Neutrophil (primary cell): ENCODE measurements at regions not wholly inside any gene's neighbourhood (a gene's known extent, or its start where the extent isn't known, plus 50 kb on each side); places are given as distances from the start of the nearest gene placed in this dataset.

Experiments used
- H3K27ac ChIP-seq: fragments of 200-600 bp; sonication (generic); 2 replicates; pipeline ENCODE4 v1.5.1; 2016; ENCODE audit warnings: mild to moderate bottlenecking, moderate library complexity
- H3K27me3 ChIP-seq: fragments of 200-600 bp; sonication (generic); 2 replicates; pipeline ENCODE4 v1.6.0; 2016; ENCODE audit warnings: mild to moderate bottlenecking
- H3K36me3 ChIP-seq: fragments of 200-600 bp; sonication (generic); 2 replicates; pipeline ENCODE4 v1.5.1; 2017
- H3K4me1 ChIP-seq, 2 experiments: fragments of 200-600 bp in 1 of 2; sonication (generic) in 1 of 2; 1 replicate in 1 of 2; 2 replicates in 1 of 2; pipeline versions ENCODE4 v1.5.1 to v1.6.1; 2013 to 2016; ENCODE audit warnings: low read depth in 1 of 2, low read length in 1 of 2, mild to moderate bottlenecking in 1 of 2, moderate library complexity in 1 of 2; ENCODE audit not compliant: control insufficient read depth in 1 of 2, insufficient read depth in 1 of 2
- H3K4me3 ChIP-seq, 2 experiments: fragments of 200-600 bp in 1 of 2; sonication (generic) in 1 of 2; 1 replicate in 1 of 2; 2 replicates in 1 of 2; pipeline ENCODE4 v1.5.1; 2013 to 2016; ENCODE audit warnings: low read depth in 1 of 2, low read length in 1 of 2, mild to moderate bottlenecking in 1 of 2, moderate library complexity in 1 of 2
- H3K9me3 ChIP-seq: fragments of 200-600 bp; sonication (generic); 2 replicates; pipeline ENCODE4 v1.5.1; 2016
- TF ChIP-seq, protein P1 (sequence below): fragments of 200-600 bp; sonication (generic); IDR thresholded peaks from 2 replicates; pipeline ENCODE4 v1.5.1; 2016; ENCODE audit warnings: antibody characterized with exemption

DNA sequence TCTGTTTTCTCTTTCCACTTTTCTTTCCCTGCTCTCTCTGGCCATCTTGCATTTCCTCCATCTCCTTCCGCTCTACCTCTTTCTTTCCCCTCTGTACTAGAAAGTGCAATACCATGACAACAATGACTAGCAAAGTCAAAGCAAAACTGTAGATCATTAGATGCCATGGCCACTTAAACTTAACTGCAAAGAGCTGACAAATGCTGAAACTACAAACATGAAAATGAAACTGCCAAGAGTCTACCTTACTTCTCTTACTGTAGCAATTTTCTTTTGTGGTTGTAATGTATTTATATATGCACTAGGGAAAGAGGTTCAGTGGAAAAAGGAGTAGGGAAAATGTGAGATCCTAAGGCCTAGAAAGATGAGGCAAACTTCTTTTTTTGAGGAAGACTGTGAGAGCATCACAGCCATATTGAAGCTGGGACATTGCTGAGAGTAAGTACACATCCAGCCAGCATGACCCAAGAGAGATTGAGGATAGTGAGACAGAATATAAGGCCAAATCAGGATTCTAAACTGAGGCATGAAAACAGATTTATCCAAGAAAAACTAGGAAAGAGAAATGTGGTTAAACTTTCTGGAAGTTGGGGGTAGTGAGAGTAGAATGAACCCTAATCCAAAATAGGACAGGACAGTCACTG lies 276.6 kb upstream of the NAV3 start:
- TF ChIP-seq, protein P1, sequence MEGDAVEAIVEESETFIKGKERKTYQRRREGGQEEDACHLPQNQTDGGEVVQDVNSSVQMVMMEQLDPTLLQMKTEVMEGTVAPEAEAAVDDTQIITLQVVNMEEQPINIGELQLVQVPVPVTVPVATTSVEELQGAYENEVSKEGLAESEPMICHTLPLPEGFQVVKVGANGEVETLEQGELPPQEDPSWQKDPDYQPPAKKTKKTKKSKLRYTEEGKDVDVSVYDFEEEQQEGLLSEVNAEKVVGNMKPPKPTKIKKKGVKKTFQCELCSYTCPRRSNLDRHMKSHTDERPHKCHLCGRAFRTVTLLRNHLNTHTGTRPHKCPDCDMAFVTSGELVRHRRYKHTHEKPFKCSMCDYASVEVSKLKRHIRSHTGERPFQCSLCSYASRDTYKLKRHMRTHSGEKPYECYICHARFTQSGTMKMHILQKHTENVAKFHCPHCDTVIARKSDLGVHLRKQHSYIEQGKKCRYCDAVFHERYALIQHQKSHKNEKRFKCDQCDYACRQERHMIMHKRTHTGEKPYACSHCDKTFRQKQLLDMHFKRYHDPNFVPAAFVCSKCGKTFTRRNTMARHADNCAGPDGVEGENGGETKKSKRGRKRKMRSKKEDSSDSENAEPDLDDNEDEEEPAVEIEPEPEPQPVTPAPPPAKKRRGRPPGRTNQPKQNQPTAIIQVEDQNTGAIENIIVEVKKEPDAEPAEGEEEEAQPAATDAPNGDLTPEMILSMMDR: no peak
- no peaks in the 10 kb centered on the region for H3K9me3 ChIP-seq

DNA sequence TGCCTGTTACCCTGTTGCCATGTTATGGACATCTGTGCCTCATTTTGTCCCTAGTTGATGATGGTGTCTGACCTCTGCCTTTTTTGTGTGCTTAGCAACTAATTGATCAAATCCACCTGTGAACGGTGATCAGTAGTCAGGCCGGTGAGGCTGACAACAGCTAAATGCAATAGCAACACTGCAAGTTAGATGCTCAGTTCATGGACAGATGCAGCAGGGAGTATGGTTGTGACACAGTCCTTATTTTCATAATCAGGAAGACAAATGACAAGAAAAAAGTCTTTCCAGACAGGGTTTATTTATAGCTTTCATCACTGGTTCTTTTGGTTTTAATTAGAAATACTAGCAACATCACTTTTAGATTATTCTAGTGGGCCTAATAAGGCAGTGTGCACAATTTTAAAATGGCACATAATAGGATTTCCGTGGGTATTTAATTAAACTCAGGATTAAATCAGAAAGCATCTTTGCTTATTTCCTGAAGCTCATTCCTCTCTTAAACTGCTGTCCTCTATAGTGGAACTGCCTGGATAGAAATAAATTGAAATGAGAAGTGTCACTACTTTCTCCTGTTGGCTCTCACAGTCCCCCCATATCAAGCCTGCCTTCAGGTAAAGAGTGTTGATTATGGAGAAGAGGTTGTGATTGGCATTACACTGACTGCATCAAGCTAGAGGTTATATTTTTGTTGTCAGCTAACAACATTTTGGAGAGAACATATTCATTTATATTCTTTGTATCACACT lies 281.1 kb upstream of the NAV3 start:
- Histone ChIP-seq H3K27ac (no peak overlapping the region), H3K27me3 (no peaks in the 10 kb centered on the region), H3K9me3 (no peaks in the 10 kb centered on the region), H3K4me3 (no peak overlapping the region), H3K4me1 (no peaks in the 10 kb centered on the region), H3K36me3 (no peaks in the 10 kb centered on the region)
- TF ChIP-seq, protein P1: no peak

More for the DNA sequence above, 276.6 kb upstream of the NAV3 start:
- Histone ChIP-seq H3K27ac (no peak overlapping the region), H3K36me3 (no peaks in the 10 kb centered on the region), H3K4me1 (no peaks in the 10 kb centered on the region), H3K27me3 (no peaks in the 10 kb centered on the region), H3K4me3 (no peak overlapping the region)

DNA sequence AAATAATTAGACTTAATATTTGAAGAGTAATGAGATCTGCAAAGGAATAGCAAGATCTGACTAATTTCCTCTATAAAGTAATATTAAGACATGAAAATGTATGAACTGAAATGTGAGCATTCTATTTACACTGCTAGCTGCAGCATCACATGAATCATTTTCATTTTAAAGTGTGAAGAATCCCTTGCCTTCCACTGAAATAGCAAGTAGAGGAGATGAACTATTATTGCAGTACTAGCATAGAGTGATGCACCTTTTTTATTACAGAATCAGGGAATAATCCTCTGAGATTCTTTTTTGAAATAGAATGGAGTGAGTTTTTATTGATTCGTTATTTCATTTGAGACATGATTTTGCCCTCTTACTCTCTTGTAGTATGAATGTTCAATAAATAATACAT lies 281.9 kb upstream of the NAV3 start:
- Histone ChIP-seq H3K4me3 (no peak overlapping the region), H3K27ac (no peak overlapping the region), H3K4me1 (no peaks in the 10 kb centered on the region), H3K27me3 (no peaks in the 10 kb centered on the region), H3K36me3 (no peaks in the 10 kb centered on the region), H3K9me3 (no peaks in the 10 kb centered on the region)
- TF ChIP-seq, protein P1: no peak

DNA sequence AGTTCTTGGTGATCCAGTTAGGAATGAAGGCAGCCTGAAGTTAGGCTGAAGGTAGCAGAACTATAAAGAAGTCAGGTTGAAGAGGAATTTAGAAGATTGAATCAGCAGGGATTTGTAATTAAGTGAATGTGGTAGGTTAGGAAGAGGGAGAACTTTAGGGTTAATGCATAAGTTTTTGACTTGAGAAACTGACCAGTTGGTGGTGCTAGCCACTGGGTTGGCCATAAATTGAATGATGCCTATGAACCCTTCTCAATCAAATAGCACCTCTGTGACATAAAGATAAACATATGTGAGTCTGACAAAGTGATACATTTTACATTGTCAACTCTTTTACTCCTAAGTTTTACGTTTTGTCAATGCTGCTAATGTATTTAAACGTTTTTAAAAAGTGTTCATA lies 290.6 kb upstream of the NAV3 start:
- no peaks in the 10 kb centered on the region for H3K36me3 ChIP-seq
- H3K27me3 ChIP-seq: no peaks in the 10 kb centered on the region
- no peak overlapping the region for H3K27ac ChIP-seq
- no peaks in the 10 kb centered on the region for H3K9me3 ChIP-seq
- peaks cover 0 to 5% of the 10 kb centered on the region in 2 experiments for H3K4me1 ChIP-seq
- TF ChIP-seq, protein P1: no peak
- H3K4me3 ChIP-seq: no peak overlapping the region

DNA sequence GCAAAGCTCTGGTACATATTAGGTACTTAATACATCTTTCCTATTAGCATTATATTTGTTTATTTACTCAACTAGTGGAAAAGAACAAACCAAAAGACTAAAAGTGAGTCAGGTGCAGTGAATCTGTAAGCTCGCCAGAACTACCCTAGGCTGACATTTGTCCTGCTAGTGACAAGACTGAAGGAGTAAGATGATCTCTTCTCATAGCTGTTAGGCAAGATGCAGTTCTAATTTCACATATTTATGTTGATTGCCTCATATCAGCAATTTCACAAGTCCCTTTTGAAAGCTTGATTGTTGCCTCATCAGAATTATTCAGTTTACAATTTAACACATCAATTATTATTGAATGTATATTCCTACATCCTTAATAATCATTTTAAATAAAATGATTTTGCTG lies 293.0 kb upstream of the NAV3 start:
- Histone ChIP-seq H3K27ac (no peak overlapping the region), H3K27me3 (no peaks in the 10 kb centered on the region), H3K9me3 (no peaks in the 10 kb centered on the region), H3K4me1 (peaks cover 0 to 5% of the 10 kb centered on the region in 2 experiments), H3K36me3 (no peaks in the 10 kb centered on the region), H3K4me3 (no peak overlapping the region)
- TF ChIP-seq, protein P1: no peak
